Loucy (cell line): ENCODE measurements at regions not wholly inside any gene's neighbourhood (a gene's known extent, or its start where the extent isn't known, plus 50 kb on each side); places are given as distances from the start of the nearest gene placed in this dataset.

ENCODE experiments used
- H2AFZ ChIP-seq: fragments of 200-600 bp; sonication (generic); 2 replicates; pipeline ENCODE4 v1.6.0; 2016; ENCODE audit warnings: antibody characterized with exemption, mild to moderate bottlenecking, low read length, moderate library complexity
- H3F3A ChIP-seq: fragments of 200-600 bp; 2 replicates; pipeline ENCODE4 v1.6.0; 2016; ENCODE audit warnings: antibody characterized with exemption, low read depth, mild to moderate bottlenecking
- H3K27me3 ChIP-seq: fragments of 200-600 bp; sonication (generic); 2 replicates; pipeline ENCODE4 v1.6.1; 2014; ENCODE audit warnings: low read length, mild to moderate bottlenecking; ENCODE audit not compliant: insufficient read depth, poor library complexity, severe bottlenecking
- H3K36me3 ChIP-seq: fragments of 200-600 bp; sonication (generic); 2 replicates; pipeline ENCODE4 v1.6.1; 2016; ENCODE audit warnings: low read length; ENCODE audit not compliant: insufficient read depth
- H3K4me1 ChIP-seq: fragments of 200-600 bp; sonication (generic); 2 replicates; pipeline ENCODE4 v1.5.1; 2014; ENCODE audit warnings: low read length, mild to moderate bottlenecking; ENCODE audit not compliant: insufficient read depth, poor library complexity, severe bottlenecking
- H3K4me2 ChIP-seq: fragments of 200-600 bp; sonication (generic); 2 replicates; pipeline ENCODE4 v1.6.0; 2014; ENCODE audit warnings: antibody characterized with exemption, low read length, low read depth, mild to moderate bottlenecking; ENCODE audit not compliant: poor library complexity, severe bottlenecking
- H3K4me3 ChIP-seq: fragments of 200-600 bp; sonication (generic); 2 replicates; pipeline ENCODE4 v1.5.1; 2014; ENCODE audit warnings: low read length, mild to moderate bottlenecking, mixed read lengths; ENCODE audit not compliant: poor library complexity, severe bottlenecking
- H3K79me2 ChIP-seq: fragments of 200-600 bp; sonication (generic); 2 replicates; pipeline ENCODE4 v1.6.1; 2014; ENCODE audit warnings: low read length; ENCODE audit not compliant: insufficient read depth
- H3K9ac ChIP-seq: fragments of 200-600 bp; sonication (generic); 2 replicates; pipeline ENCODE4 v1.6.0; 2014; ENCODE audit warnings: mild to moderate bottlenecking, low read depth, low read length, moderate library complexity; ENCODE audit not compliant: poor library complexity, severe bottlenecking
- H3K9me2 ChIP-seq: fragments of 200-600 bp; sonication (generic); replicated peaks from 2 replicates; pipeline ENCODE4 v1.6.1; 2016; ENCODE audit warnings: low read depth, low read length, mixed read lengths
- H3K9me3 ChIP-seq: fragments of 200-600 bp; sonication (generic); 2 replicates; pipeline ENCODE4 v1.6.1; 2014; ENCODE audit warnings: mild to moderate bottlenecking, antibody characterized with exemption, low read length, low read depth; ENCODE audit not compliant: insufficient read depth
- H4K20me1 ChIP-seq: fragments of 200-600 bp; sonication (generic); 2 replicates; pipeline ENCODE4 v1.6.0; 2014; ENCODE audit warnings: antibody characterized with exemption, low read length, mild to moderate bottlenecking; ENCODE audit not compliant: insufficient read depth, poor library complexity, severe bottlenecking
- EZH2phosphoT487 ChIP-seq: fragments of 200-600 bp; IDR thresholded peaks from 2 replicates; pipeline ENCODE4 v1.6.1; 2018; ENCODE audit warnings: antibody characterized with exemption, mild to moderate bottlenecking, moderate library complexity, borderline replicate concordance
- TF ChIP-seq, protein P1 (sequence below): fragments of 200-600 bp; sonication (generic); conservative IDR thresholded peaks from 2 replicates; pipeline ENCODE4 v1.5.1; 2014; ENCODE audit warnings: mild to moderate bottlenecking, antibody characterized with exemption, low read length

DNA sequence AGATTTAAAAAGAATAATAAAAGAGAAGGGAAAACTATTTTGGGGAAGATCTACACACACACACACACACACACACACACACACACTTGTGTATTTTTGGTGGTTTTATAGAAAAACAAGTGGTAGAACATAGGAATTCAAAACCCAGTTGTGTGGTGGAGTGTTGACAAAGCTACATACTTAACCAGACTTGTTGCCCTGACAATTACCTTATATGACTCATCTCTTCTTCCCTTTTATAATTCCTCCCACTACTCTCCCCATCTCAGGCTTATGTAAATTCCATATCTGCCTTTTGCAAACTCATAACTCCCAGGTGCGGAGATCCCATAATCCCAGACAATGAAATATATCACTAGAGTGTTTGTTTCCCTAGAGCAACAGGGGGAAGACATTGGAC lies 873.7 kb downstream of the NXPH1 start:
- no peak for TF ChIP-seq EZH2phosphoT487
- TF ChIP-seq, protein P1, sequence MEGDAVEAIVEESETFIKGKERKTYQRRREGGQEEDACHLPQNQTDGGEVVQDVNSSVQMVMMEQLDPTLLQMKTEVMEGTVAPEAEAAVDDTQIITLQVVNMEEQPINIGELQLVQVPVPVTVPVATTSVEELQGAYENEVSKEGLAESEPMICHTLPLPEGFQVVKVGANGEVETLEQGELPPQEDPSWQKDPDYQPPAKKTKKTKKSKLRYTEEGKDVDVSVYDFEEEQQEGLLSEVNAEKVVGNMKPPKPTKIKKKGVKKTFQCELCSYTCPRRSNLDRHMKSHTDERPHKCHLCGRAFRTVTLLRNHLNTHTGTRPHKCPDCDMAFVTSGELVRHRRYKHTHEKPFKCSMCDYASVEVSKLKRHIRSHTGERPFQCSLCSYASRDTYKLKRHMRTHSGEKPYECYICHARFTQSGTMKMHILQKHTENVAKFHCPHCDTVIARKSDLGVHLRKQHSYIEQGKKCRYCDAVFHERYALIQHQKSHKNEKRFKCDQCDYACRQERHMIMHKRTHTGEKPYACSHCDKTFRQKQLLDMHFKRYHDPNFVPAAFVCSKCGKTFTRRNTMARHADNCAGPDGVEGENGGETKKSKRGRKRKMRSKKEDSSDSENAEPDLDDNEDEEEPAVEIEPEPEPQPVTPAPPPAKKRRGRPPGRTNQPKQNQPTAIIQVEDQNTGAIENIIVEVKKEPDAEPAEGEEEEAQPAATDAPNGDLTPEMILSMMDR = no peak
- no peaks in the 10 kb centered on the region for H3K36me3 ChIP-seq
- no peak overlapping the region for H3K9ac ChIP-seq
- H2AFZ ChIP-seq = no peak overlapping the region
- no peaks in the 10 kb centered on the region for H3K4me1 ChIP-seq
- H3F3A ChIP-seq = no peaks in the 10 kb centered on the region
- no peak overlapping the region for H3K4me2 ChIP-seq
- no peaks in the 10 kb centered on the region for H3K9me2 ChIP-seq
- no peaks in the 10 kb centered on the region for H3K27me3 ChIP-seq
- H3K4me3 ChIP-seq = no peak overlapping the region
- no peaks in the 10 kb centered on the region for H3K79me2 ChIP-seq
- H4K20me1 ChIP-seq = no peaks in the 10 kb centered on the region
- H3K9me3 ChIP-seq = no peaks in the 10 kb centered on the region

DNA sequence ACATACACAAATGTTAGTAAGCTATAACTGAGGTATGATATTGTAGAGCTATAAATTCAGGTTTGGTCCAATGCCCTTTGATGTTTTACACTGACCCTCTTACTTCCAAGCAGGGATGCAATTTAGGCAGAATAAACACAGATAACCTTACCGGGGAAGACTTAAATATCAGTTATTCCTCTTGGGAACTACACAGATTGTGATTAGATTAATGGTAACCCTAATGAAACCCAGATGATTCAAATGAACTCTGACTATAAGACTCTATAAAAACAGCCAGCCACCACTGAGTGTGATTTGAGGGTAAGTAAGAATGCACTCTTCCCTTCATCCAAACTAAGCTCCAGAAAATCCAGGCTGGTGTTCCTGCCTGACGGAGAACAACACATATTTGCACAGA lies 891.1 kb downstream of the NXPH1 start:
- TF ChIP-seq, protein P1 = no peak
- no peak for TF ChIP-seq EZH2phosphoT487
- H3K9me3 ChIP-seq = no peaks in the 10 kb centered on the region

DNA sequence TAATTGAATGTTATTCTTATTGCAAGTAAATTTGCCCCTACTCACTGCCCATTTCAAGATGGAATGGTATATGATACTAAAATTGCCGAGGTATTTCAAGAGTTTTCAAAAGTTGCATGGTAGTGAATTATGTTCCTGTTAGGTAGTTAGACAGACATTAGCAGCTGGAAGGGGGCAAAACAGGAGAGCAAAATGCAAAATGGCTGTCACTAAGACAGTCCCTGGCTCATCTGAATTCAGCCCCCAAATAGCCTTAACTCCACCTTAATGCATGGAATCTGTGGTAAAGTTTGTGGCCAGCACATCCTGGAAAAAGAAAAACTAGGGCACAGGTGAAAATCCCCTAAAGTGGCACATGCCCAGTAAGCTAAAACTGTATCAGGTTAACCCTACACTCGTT lies 894.9 kb downstream of the NXPH1 start:
- Histone ChIP-seq H4K20me1 (no peaks in the 10 kb centered on the region), H3K9ac (no peak overlapping the region), H3K36me3 (no peaks in the 10 kb centered on the region), H3K4me2 (no peak overlapping the region), H3K9me3 (no peaks in the 10 kb centered on the region), H3K4me1 (peaks cover 5% of the 10 kb centered on the region), H3K27me3 (no peaks in the 10 kb centered on the region), H2AFZ (no peak overlapping the region), H3K4me3 (no peak overlapping the region), H3F3A (no peaks in the 10 kb centered on the region), H3K9me2 (no peaks in the 10 kb centered on the region), H3K79me2 (no peaks in the 10 kb centered on the region)
- TF ChIP-seq EZH2phosphoT487 = no peak
- TF ChIP-seq, protein P1 = no peak

More for the DNA sequence above, 891.1 kb downstream of the NXPH1 start:
- Histone ChIP-seq H3K9me2 (no peaks in the 10 kb centered on the region), H3K9ac (no peak overlapping the region), H3K79me2 (no peaks in the 10 kb centered on the region), H3K4me2 (no peak overlapping the region), H4K20me1 (no peaks in the 10 kb centered on the region), H2AFZ (no peak overlapping the region), H3K4me3 (no peak overlapping the region), H3K36me3 (no peaks in the 10 kb centered on the region), H3K4me1 (peaks cover 8% of the 10 kb centered on the region), H3K27me3 (no peaks in the 10 kb centered on the region), H3F3A (no peaks in the 10 kb centered on the region)
